ENCODE measurements at regions not wholly inside any gene's neighbourhood (a gene's known extent, or its start where the extent isn't known, plus 50 kb on each side); places are given as distances from the start of the nearest gene placed in this dataset.

- intact Hi-C loops (cut with DNase I; ENCODE audit: low total_unique reads) = no loop called here
- Histone ChIP-seq H3K4me1 (peaks cover 0 to 8% (median 0%) of the 10 kb centered on the region in 4 donors), H3K4me3 (no peak overlapping the region), H3K27ac (no peak overlapping the region), H3K9me3 (no peaks in the 10 kb centered on the region), H3K36me3 (no peaks in the 10 kb centered on the region), H3K27me3 (no peaks in the 10 kb centered on the region)
- no peak for DNase-seq
- WGBS, 2 donors (ENCODE audit: low coverage in 1 of 2) = 100% methylated on average over 1 of the region's 1 CpG; no CpG with 5 or more reads in 1 of the 2 donors
- TF ChIP-seq POLR2AphosphoS5 (IDR thresholded peaks at IDR 0.05) (no peak), EP300 (IDR thresholded peaks at IDR 0.05; ENCODE audit: low read depth) (no peak), POLR2A (IDR thresholded peaks at IDR 0.05) (no peak)
- in situ Hi-C loops (cut with MboI; ENCODE audit: low pct_ligation_motif_present in 1 of 4, low pct_unique_long_range_greater_than_20kb in 1 of 4, low sequenced_read_pairs in 3 of 4) = no loop called here
Observed at GRCh38 chr15:69827751-69828150, 270.0 kb downstream of the TLE3 start.

GRCh38 chr15:69828181-69828828 lies 269.4 kb downstream of the TLE3 start:
- H3K4me3 ChIP-seq = no peak overlapping the region
- in situ Hi-C loops (cut with MboI; ENCODE audit: low pct_ligation_motif_present in 1 of 4, low pct_unique_long_range_greater_than_20kb in 1 of 4, low sequenced_read_pairs in 3 of 4) = no loop called here
- H3K27me3 ChIP-seq = no peaks in the 10 kb centered on the region
- WGBS, 2 donors (ENCODE audit: low coverage in 1 of 2) = 80 to 90% methylated on average over 1 to 9 of the region's 9 CpGs
- no peaks in the 10 kb centered on the region for H3K9me3 ChIP-seq
- no peaks in the 10 kb centered on the region for H3K36me3 ChIP-seq
- no peak overlapping the region for H3K27ac ChIP-seq
- no peak for TF ChIP-seq POLR2AphosphoS5 (IDR thresholded peaks at IDR 0.05)
- no peak for TF ChIP-seq POLR2A (IDR thresholded peaks at IDR 0.05)
- TF ChIP-seq EP300 (IDR thresholded peaks at IDR 0.05; ENCODE audit: low read depth) = no peak
- TF ChIP-seq CTCF (IDR thresholded peaks at IDR 0.05) = no peak
- intact Hi-C loops (cut with DNase I; ENCODE audit: low total_unique reads) = no loop called here
- peaks cover 0 to 8% (median 0%) of the 10 kb centered on the region in 4 donors for H3K4me1 ChIP-seq
- DNase-seq = no peak

GRCh38 chr15:69829974-69830373 lies 267.7 kb downstream of the TLE3 start:
- WGBS, 2 donors (ENCODE audit: low coverage in 1 of 2) = 100% methylated on average over 3 of the region's 3 CpGs; no CpG with 5 or more reads in 1 of the 2 donors
- H3K27ac ChIP-seq = no peak overlapping the region
- TF ChIP-seq POLR2AphosphoS5 (IDR thresholded peaks at IDR 0.05) = no peak
- TF ChIP-seq CTCF (IDR thresholded peaks at IDR 0.05) = no peak
- no peak for TF ChIP-seq POLR2A (IDR thresholded peaks at IDR 0.05)
- TF ChIP-seq EP300 (IDR thresholded peaks at IDR 0.05; ENCODE audit: low read depth) = no peak

GRCh38 chr15:69830430-69830829 lies 267.3 kb downstream of the TLE3 start:
- Histone ChIP-seq H3K27me3 (no peaks in the 10 kb centered on the region), H3K4me1 (peaks cover 0 to 8% (median 0%) of the 10 kb centered on the region in 4 donors), H3K36me3 (no peaks in the 10 kb centered on the region), H3K9me3 (no peaks in the 10 kb centered on the region), H3K4me3 (no peak overlapping the region), H3K27ac (no peak overlapping the region)
- no peak for DNase-seq
- intact Hi-C loops (cut with DNase I; ENCODE audit: low total_unique reads) (no loop called here), in situ Hi-C loops (cut with MboI; ENCODE audit: low pct_ligation_motif_present in 1 of 4, low pct_unique_long_range_greater_than_20kb in 1 of 4, low sequenced_read_pairs in 3 of 4) (no loop called here)
- TF ChIP-seq EP300 (IDR thresholded peaks at IDR 0.05; ENCODE audit: low read depth) = no peak
- no peak for TF ChIP-seq CTCF (IDR thresholded peaks at IDR 0.05)
- TF ChIP-seq POLR2A (IDR thresholded peaks at IDR 0.05) = no peak
- TF ChIP-seq POLR2AphosphoS5 (IDR thresholded peaks at IDR 0.05) = no peak
- WGBS, 2 donors (ENCODE audit: low coverage in 1 of 2) = 71% methylated on average over 4 of the region's 4 CpGs; no CpG with 5 or more reads in 1 of the 2 donors

More at GRCh38 chr15:69829974-69830373, 267.7 kb downstream of the TLE3 start:
- no peak for DNase-seq
- in situ Hi-C loops (cut with MboI; ENCODE audit: low pct_ligation_motif_present in 1 of 4, low pct_unique_long_range_greater_than_20kb in 1 of 4, low sequenced_read_pairs in 3 of 4) (no loop called here), intact Hi-C loops (cut with DNase I; ENCODE audit: low total_unique reads) (no loop called here)
- no peak overlapping the region for H3K4me3 ChIP-seq
- H3K9me3 ChIP-seq = no peaks in the 10 kb centered on the region
- no peaks in the 10 kb centered on the region for H3K36me3 ChIP-seq
- H3K4me1 ChIP-seq = peaks cover 0 to 8% (median 0%) of the 10 kb centered on the region in 4 donors
- no peaks in the 10 kb centered on the region for H3K27me3 ChIP-seq
